HG02678 (cell line): ENCODE measurements at regions not wholly inside any gene's neighbourhood (a gene's known extent, or its start where the extent isn't known, plus 50 kb on each side); places are given as distances from the start of the nearest gene placed in this dataset.

ENCODE experiments used
- ATAC-seq: cut with Tn5 transposase; IDR thresholded peaks from one replicate; pipeline ENCODE4 v1.9.1; 2021; ENCODE audit warnings: mild to moderate bottlenecking, moderate library complexity; ENCODE audit not compliant: unreplicated experiment

DNA sequence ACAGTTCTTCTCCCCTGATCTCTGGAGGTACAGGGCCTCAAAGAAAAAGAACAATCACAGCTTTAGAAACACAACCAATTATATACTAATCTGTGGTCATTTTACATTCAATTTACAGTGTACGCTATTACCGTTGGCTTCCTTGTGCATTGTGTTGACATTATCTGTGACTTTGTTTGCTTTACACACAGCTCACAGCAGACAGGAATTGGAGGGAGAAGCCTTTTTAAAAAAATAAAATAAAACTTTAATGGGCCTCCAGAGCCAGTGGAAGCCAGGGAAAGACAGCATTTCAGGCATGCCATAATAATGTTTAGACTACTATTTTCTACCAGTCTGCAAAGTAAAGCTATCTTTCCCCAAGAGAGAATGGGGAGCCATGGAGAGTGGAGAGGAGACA, 179.0 kb upstream of the ADO start:
- no peak for ATAC-seq

DNA sequence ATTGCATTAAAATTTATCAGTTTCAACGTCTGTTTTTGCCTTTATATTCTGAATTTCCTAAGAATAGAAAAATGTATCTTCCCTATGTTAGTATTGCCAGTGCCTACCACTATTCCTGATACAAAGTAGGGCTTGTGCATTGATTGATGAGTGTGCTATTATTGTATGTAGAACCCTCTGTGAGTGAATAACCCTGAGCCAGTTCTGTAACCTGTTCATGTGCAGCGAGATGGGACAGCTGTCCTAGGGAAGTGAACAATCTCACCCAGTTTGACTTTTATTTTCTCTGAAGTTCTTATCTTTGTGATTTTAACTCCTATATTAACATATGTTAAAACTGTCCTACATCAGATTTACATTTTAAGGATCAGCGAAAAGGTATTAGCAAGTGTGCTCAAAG, 178.4 kb upstream of the ADO start:
- ATAC-seq: no peak

GRCh38 chr10:62626817-62627216, 177.7 kb upstream of the ADO start:
- no peak for ATAC-seq

GRCh38 chr10:62627983-62628382, 176.5 kb upstream of the ADO start:
- ATAC-seq: no peak

- no peak for ATAC-seq
Observed at GRCh38 chr10:62631241-62631640, 173.3 kb upstream of the ADO start.

DNA sequence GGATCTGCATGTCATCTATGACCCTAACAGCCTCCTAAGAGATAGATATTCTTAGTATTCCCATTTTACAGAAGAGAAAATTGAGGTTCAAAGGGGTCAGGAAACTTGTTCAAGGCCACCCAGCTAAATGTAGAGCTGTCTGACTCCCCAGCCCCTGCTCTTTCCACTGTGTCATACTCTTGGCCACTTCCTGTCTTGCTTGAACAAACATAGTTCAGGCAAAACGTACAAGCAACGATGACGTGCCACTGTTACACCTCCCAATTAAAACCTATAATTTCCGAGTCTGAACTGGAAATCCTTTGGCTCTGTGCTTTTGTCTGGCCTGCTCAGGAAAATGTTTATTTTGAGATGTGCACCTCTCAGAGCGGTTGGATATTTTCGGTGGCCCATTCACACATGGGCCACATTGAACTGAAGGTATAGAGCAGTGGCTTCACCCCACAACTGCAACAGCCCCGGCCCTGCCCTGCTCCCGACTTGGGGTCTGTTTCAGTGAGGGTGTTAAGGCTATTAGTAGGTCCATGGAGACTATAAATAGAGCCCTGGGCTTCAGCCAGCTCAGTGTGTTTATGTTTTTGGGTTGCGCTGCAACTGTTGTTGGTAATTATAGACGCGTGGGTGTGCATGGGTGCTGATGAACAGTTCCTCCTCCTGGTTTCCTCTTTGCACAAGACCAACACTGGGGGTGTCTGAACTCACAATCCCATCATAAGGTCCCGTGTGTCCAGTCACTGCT, 172.3 kb upstream of the ADO start:
- peak; percentile 64 for ATAC-seq

DNA sequence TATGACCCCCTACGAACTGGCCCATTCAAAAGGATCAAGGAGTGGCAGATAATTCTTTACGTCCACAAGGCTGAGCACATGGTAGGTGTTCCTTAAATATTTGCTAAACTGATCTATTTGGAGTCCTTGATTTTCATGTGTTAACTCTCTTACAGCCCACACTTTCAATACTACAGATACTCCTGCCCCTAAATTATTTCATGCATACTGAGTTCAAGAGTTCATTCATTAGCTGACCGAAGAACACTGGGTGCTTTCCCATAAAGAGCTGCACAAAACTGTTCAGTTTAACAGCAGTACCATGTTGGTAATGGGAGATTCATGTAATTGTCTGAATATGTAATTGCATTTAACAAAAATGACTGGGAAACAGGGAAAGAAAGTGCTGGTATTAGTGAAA, 170.5 kb upstream of the ADO start:
- ATAC-seq: no peak

DNA sequence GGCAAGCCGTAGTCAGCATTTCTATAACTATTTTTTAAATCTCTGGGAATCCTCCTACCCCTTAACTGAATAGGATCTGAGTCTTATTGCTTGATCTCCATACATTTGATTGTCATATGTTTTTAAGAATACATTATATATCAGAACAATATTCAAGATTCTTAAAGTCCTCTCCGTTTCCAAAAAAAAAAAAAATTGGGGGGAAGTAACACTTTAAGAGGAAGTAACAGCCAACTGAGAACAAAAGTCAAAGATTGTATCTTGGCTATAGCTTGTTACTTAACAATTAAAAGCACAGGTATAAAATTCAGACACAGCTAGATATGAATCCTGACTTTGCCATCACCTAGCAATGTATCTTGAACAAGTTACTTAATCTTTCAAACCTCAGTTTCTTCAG, 169.9 kb upstream of the ADO start:
- ATAC-seq: no peak

GRCh38 chr10:62635127-62635526, 169.4 kb upstream of the ADO start:
- no peak for ATAC-seq

GRCh38 chr10:62636825-62637248, 167.7 kb upstream of the ADO start:
- ATAC-seq: no peak

GRCh38 chr10:62637249-62638061, 167.1 kb upstream of the ADO start:
- ATAC-seq: peak; percentile 58

- ATAC-seq: peak; percentile 39
Observed at GRCh38 chr10:62638062-62638477, 166.4 kb upstream of the ADO start.

- no peak for ATAC-seq
Observed at GRCh38 chr10:62639144-62639543, 165.4 kb upstream of the ADO start.

- no peak for ATAC-seq
Observed at GRCh38 chr10:62640411-62640810, 164.1 kb upstream of the ADO start.

DNA sequence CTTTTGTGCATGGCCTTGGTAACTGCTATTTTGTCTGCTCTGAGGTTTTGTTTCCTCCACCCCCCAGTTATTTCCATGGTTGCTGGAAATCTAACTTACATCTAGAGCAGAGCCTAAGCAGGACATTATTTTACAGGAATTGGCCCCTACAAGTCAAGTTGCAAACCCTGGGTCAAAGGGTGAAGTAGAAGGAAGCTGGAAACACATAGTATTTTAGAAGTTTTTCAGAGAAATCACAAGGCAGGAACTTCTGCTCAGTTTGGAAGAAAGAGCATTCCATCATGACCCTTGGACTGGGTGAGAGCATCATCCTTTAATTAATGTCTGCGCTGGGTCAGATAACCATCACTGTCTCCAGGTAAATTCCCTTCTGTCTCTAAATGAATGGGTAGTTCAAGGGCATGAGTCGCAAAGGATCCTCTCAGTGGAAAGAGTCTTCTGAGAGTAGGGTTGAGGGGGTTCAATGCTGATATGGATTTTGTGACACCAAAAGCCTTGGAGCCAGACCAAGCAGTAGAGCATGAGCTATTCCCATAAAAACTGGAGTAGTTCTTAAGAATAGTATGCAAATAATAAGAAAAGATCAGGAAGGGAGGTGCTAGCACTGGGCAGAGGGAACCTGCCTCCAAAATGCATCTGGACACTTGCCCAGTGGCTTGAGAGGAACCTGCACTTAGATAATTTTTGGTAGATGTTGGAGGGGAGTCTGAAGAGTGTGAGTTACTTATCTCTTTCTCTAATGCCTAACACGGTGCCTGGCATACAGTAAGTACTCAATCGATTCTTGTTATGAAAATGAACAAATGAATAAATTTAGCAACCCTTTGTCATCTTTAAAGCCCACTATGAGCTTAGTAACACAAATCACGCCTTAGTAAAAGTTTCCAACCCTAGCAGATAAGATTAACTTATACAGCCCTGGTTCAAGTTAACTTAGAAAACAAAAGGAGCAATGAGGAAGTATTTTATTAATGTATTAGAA, 160.6 kb upstream of the ADO start:
- no peak for ATAC-seq

- no peak for ATAC-seq
Observed at GRCh38 chr10:62647375-62648092, 157.0 kb upstream of the ADO start.

GRCh38 chr10:62648921-62649320, 155.6 kb upstream of the ADO start:
- ATAC-seq: no peak

- no peak for ATAC-seq
Observed at GRCh38 chr10:62650411-62650810, 154.1 kb upstream of the ADO start.

- ATAC-seq: no peak
Observed at GRCh38 chr10:62651341-62651740, 153.2 kb upstream of the ADO start.

- no peak for ATAC-seq
Observed at GRCh38 chr10:62652114-62652513, 152.4 kb upstream of the ADO start.
